ENCODE measurements at regions not wholly inside any gene's neighbourhood (a gene's known extent, or its start where the extent isn't known, plus 50 kb on each side); places are given as distances from the start of the nearest gene placed in this dataset.

DNA sequence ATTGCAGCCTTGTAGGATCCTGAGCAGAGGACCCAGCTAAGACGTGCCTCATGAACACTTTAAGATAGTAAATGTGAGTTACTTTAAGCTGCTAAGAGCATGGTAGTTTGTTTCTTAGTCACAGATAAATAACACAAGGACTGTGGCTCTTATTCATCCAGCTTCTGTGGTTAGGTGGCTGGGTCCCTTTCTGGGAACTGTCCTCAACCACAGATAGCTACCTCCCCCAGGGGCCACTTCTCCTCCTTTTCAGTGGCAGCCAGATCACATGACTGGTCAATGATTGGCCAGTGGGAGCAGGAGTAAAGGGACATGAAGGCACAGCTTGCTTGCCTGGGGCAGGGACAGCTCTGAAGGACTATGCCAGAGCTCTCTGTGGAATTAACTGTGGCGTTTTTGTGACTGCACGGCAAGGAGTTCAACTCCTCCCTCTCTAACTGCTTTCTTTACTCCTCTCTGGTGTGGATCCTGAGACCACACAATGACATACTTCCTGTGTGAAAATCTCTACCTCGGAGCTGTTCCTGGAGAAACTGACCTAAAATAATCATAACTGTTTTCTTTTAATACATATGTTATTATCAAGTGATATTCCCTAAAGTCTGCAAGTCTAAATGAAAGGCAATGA, 76.5 kb downstream of the NRN1 start:
- Mint-ChIP-seq H3K4me3 (no peak overlapping the region), H3K27me3 (ENCODE audit: low read depth) (no peaks in the 10 kb centered on the region)
- TF ChIP-seq, protein P1, sequence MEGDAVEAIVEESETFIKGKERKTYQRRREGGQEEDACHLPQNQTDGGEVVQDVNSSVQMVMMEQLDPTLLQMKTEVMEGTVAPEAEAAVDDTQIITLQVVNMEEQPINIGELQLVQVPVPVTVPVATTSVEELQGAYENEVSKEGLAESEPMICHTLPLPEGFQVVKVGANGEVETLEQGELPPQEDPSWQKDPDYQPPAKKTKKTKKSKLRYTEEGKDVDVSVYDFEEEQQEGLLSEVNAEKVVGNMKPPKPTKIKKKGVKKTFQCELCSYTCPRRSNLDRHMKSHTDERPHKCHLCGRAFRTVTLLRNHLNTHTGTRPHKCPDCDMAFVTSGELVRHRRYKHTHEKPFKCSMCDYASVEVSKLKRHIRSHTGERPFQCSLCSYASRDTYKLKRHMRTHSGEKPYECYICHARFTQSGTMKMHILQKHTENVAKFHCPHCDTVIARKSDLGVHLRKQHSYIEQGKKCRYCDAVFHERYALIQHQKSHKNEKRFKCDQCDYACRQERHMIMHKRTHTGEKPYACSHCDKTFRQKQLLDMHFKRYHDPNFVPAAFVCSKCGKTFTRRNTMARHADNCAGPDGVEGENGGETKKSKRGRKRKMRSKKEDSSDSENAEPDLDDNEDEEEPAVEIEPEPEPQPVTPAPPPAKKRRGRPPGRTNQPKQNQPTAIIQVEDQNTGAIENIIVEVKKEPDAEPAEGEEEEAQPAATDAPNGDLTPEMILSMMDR (conservative IDR thresholded peaks at IDR 0.05), result no peak

DNA sequence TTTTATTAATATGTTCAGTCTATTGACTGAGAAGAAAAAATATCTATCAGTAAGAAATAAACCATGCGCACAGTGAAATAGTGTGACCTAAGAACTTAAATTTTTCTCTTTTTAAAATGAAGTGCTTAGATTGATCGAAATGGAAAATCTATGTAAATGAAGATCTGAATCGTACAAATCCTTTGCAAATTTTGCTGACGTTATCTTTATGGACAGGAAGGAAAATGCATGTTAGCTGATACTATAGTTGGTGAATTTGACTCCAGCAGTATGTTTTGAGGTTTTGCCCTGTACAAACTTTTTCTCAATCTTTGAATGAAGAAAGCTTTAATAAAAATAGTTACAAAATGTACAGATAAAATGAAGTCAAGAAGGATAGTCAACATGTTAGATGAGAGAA, 82.9 kb downstream of the NRN1 start:
- peaks cover 10% of the 10 kb centered on the region for H3K9me3 Mint-ChIP-seq
- no peaks in the 10 kb centered on the region for H3K4me1 Mint-ChIP-seq
- DNase-seq (ENCODE audit: low read depth, low spot score), result no peak
- H3K27me3 Mint-ChIP-seq (ENCODE audit: low read depth), result no peaks in the 10 kb centered on the region
- no peak overlapping the region for H3K27ac Mint-ChIP-seq (ENCODE audit: unreplicated experiment)
- peaks cover 3% of the 10 kb centered on the region for H3K36me3 Mint-ChIP-seq (ENCODE audit: low read depth)
- TF ChIP-seq, protein P1 (conservative IDR thresholded peaks at IDR 0.05), result no peak
- no peak overlapping the region for H3K4me3 Mint-ChIP-seq

More for the DNA sequence above, 76.5 kb downstream of the NRN1 start:
- no peak overlapping the region for H3K27ac Mint-ChIP-seq (ENCODE audit: unreplicated experiment)
- no peak for DNase-seq (ENCODE audit: low read depth, low spot score)
- H3K4me1 Mint-ChIP-seq, result no peaks in the 10 kb centered on the region
- H3K36me3 Mint-ChIP-seq (ENCODE audit: low read depth), result peaks cover 2% of the 10 kb centered on the region
- H3K9me3 Mint-ChIP-seq, result peaks cover 5% of the 10 kb centered on the region

DNA sequence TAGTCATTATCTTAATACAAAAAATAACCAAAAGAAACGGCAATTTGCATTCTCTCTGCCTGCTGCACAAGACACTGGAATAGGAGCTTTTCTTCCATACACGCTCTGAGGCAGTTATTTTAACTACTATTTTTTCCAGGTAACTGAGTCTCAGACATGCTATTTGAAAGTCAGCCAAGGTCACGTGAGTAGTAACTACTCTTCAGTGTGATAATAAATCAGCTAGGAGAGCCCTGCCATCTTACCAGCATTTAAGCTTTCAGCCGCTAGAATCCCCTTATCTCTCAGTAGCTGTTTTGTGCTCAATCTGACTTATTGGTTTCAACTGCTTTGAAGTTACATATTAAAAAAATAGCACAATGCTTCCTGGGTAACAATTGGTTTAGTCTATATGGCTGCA, 84.5 kb downstream of the NRN1 start:
- Mint-ChIP-seq H3K4me3 (no peak overlapping the region), H3K27me3 (ENCODE audit: low read depth) (no peaks in the 10 kb centered on the region), H3K4me1 (no peaks in the 10 kb centered on the region), H3K27ac (ENCODE audit: unreplicated experiment) (no peak overlapping the region), H3K36me3 (ENCODE audit: low read depth) (peaks cover 3% of the 10 kb centered on the region), H3K9me3 (peaks cover 10% of the 10 kb centered on the region)
- DNase-seq (ENCODE audit: low read depth, low spot score), result no peak
- TF ChIP-seq, protein P1 (conservative IDR thresholded peaks at IDR 0.05), result no peak

DNA sequence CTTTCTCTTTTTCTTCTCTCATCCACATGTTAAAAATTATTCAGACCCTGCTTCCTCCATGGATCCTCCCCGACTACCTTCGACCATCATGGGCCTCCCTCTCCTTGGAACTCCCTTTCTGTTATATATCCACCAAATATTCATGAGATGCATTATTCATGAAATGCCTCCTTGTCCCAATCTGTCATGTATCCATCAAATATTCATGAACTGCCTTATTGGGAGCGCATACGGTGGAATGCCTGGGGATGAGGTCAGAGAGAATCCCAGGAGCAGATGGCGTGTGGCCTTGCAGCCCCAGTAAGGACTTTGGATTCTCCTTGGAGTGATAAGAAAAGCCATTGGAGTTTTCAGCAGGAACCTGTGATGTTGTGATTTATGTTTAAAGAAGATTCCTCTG, 97.0 kb downstream of the NRN1 start:
- Mint-ChIP-seq H3K9me3 (peaks cover 14% of the 10 kb centered on the region), H3K27me3 (ENCODE audit: low read depth) (no peaks in the 10 kb centered on the region), H3K4me1 (peaks cover 4% of the 10 kb centered on the region), H3K27ac (ENCODE audit: unreplicated experiment) (no peak overlapping the region), H3K4me3 (no peak overlapping the region), H3K36me3 (ENCODE audit: low read depth) (peaks cover 4% of the 10 kb centered on the region)
- TF ChIP-seq, protein P1 (conservative IDR thresholded peaks at IDR 0.05), result no peak
- no peak for DNase-seq (ENCODE audit: low read depth, low spot score)

DNA sequence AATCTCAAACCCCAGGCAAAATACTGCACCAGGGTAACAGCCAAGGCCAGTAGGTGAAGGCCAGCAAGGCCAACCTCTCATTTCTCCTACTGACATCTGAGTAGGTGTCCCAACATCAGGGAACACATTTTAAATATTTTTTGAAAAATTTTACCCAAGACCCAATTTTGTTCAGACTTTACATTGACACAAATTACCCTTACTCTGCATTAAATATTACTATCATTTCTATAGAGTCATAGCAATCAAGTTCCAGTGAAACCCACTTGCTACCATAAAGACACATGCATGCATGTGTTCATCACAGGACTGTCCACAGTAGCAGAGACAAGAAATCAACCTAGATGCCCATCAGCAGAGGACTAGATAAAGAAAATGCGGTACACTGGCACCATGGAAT, 99.9 kb downstream of the NRN1 start:
- no peak for DNase-seq (ENCODE audit: low read depth, low spot score)
- Mint-ChIP-seq H3K36me3 (ENCODE audit: low read depth) (no peaks in the 10 kb centered on the region), H3K27me3 (ENCODE audit: low read depth) (no peaks in the 10 kb centered on the region), H3K4me1 (peaks cover 4% of the 10 kb centered on the region), H3K9me3 (peaks cover 5% of the 10 kb centered on the region), H3K27ac (ENCODE audit: unreplicated experiment) (no peak overlapping the region), H3K4me3 (no peak overlapping the region)
- TF ChIP-seq, protein P1 (conservative IDR thresholded peaks at IDR 0.05), result no peak
